ENCODE measurements at regions not wholly inside any gene's neighbourhood (a gene's known extent, or its start where the extent isn't known, plus 50 kb on each side); places are given as distances from the start of the nearest gene placed in this dataset.

DNA sequence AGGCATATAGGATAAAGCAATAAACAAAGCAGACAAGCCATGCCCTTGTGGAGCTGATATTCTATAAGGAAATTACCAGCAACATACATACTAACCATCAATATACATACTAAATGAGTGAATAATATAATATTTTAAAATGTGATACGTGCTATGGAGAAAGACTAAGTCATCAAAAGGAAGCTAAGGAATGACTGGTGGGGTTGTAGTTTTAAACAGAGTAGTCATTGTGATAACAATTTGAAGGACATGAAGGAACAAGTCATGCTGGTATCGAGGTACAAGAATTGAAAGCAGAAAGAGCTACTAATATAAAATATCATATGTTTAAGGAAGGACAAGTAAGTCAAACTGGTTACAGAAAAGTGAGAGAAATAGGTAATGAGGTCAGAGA is 894.9 kb upstream of the PCDH9 start:
- Histone ChIP-seq H4K20me1 (ENCODE audit: insufficient read depth, low read length) (no peaks in the 10 kb centered on the region), H3K27me3 (ENCODE audit: low read depth, low read length) (no peaks in the 10 kb centered on the region), H2AFZ (ENCODE audit: low read depth, low read length) (no peak overlapping the region), H3K36me3 (replicated peaks; ENCODE audit: low read depth, low read length) (no peaks in the 10 kb centered on the region), H3K27ac (ENCODE audit: low read length) (no peak overlapping the region), H3K4me3 (ENCODE audit: low read length) (no peak overlapping the region), H3K4me2 (ENCODE audit: low read length) (no peak overlapping the region), H3K4me1 (ENCODE audit: low read length) (no peaks in the 10 kb centered on the region), H3K79me2 (ENCODE audit: low read length) (no peaks in the 10 kb centered on the region), H3K9ac (ENCODE audit: low read length) (no peak overlapping the region), H3K9me3 (ENCODE audit: insufficient read depth, low read length) (no peaks in the 10 kb centered on the region)
- TF ChIP-seq, protein P1, sequence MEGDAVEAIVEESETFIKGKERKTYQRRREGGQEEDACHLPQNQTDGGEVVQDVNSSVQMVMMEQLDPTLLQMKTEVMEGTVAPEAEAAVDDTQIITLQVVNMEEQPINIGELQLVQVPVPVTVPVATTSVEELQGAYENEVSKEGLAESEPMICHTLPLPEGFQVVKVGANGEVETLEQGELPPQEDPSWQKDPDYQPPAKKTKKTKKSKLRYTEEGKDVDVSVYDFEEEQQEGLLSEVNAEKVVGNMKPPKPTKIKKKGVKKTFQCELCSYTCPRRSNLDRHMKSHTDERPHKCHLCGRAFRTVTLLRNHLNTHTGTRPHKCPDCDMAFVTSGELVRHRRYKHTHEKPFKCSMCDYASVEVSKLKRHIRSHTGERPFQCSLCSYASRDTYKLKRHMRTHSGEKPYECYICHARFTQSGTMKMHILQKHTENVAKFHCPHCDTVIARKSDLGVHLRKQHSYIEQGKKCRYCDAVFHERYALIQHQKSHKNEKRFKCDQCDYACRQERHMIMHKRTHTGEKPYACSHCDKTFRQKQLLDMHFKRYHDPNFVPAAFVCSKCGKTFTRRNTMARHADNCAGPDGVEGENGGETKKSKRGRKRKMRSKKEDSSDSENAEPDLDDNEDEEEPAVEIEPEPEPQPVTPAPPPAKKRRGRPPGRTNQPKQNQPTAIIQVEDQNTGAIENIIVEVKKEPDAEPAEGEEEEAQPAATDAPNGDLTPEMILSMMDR (IDR thresholded peaks at IDR 0.05; ENCODE audit: low read depth, low read length), result no peak
- no peak for TF ChIP-seq EZH2phosphoT487 (IDR thresholded peaks at IDR 0.05; ENCODE audit: low read depth)

DNA sequence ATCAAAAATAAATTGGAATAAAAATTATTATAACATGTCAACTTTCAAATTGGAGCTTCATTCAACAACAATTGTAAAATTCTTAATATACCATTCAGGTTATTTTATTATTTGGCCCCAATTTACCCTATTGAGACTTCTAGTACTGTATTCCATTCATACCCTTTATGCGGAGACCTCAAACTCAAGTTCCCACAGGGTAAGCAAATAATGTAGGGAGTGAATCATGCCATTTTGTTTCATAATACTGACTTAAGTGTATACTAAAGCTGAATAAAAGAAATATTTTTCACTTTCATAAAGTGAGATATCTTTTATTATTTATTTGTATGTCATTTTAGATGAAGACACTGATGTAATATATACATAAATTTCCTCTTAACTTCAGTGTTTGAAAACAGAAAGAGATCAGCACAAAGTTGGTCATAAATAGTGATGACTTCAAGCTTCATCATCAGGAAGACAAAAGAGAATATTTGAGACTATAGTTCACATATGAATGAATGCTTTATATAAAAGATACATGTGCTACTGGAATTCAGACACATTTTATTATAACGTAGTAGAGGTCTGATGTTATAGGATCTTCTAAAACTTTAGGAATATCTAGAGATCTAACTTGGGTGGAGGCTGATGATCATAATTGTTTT is 894.4 kb upstream of the PCDH9 start:
- TF ChIP-seq, protein P1 (IDR thresholded peaks at IDR 0.05; ENCODE audit: low read depth, low read length), result no peak
- no peak for TF ChIP-seq EZH2phosphoT487 (IDR thresholded peaks at IDR 0.05; ENCODE audit: low read depth)
- Histone ChIP-seq H3K27me3 (ENCODE audit: low read depth, low read length) (no peaks in the 10 kb centered on the region), H2AFZ (ENCODE audit: low read depth, low read length) (no peak overlapping the region)

DNA sequence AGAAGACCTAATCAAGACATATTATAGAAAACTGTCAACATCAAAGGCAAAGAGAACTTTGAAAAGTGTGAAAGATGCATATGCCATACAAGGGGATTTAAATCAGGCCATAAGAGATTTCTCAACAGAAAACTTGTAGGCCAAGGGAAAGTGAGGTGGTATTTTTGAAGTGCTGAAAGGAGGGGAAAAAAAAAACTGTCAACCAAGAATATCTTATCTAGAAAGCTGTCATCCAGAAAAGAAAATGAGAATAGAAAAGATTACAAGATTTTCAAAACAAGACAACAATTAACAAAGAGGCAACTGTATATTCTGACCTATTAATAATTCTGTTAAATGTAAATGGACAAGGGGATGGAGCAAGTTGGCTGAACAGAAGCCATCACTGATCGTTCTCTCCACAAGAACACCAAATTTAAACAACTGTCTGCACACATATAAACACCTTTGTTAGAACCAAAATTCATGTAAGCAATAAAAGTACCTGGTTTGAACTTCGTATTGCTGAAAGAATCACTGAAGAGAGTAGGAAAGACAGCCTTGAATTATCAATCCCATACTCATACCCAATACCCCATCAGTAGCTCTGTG is 880.1 kb upstream of the PCDH9 start:
- Histone ChIP-seq H3K27ac (ENCODE audit: low read length) (no peak overlapping the region), H3K79me2 (ENCODE audit: low read length) (no peaks in the 10 kb centered on the region), H2AFZ (ENCODE audit: low read depth, low read length) (no peak overlapping the region), H3K9me3 (ENCODE audit: insufficient read depth, low read length) (peaks cover 21% of the 10 kb centered on the region; the same call in 1 of the 2 replicates), H3K4me3 (ENCODE audit: low read length) (no peak overlapping the region), H3K4me1 (ENCODE audit: low read length) (no peaks in the 10 kb centered on the region), H4K20me1 (ENCODE audit: insufficient read depth, low read length) (no peaks in the 10 kb centered on the region), H3K27me3 (ENCODE audit: low read depth, low read length) (no peaks in the 10 kb centered on the region), H3K4me2 (ENCODE audit: low read length) (no peak overlapping the region), H3K9ac (ENCODE audit: low read length) (no peak overlapping the region), H3K36me3 (replicated peaks; ENCODE audit: low read depth, low read length) (no peaks in the 10 kb centered on the region)
- no peak for TF ChIP-seq EZH2phosphoT487 (IDR thresholded peaks at IDR 0.05; ENCODE audit: low read depth)
- TF ChIP-seq, protein P1 (IDR thresholded peaks at IDR 0.05; ENCODE audit: low read depth, low read length), result no peak

More for the DNA sequence above, 894.4 kb upstream of the PCDH9 start:
- no peaks in the 10 kb centered on the region for H3K4me1 ChIP-seq (ENCODE audit: low read length)
- no peaks in the 10 kb centered on the region for H3K9me3 ChIP-seq (ENCODE audit: insufficient read depth, low read length)
- no peaks in the 10 kb centered on the region for H4K20me1 ChIP-seq (ENCODE audit: insufficient read depth, low read length)
- H3K4me2 ChIP-seq (ENCODE audit: low read length), result no peak overlapping the region
- no peaks in the 10 kb centered on the region for H3K36me3 ChIP-seq (replicated peaks; ENCODE audit: low read depth, low read length)
- H3K9ac ChIP-seq (ENCODE audit: low read length), result no peak overlapping the region
- H3K79me2 ChIP-seq (ENCODE audit: low read length), result no peaks in the 10 kb centered on the region
- no peak overlapping the region for H3K27ac ChIP-seq (ENCODE audit: low read length)
- no peak overlapping the region for H3K4me3 ChIP-seq (ENCODE audit: low read length)

DNA sequence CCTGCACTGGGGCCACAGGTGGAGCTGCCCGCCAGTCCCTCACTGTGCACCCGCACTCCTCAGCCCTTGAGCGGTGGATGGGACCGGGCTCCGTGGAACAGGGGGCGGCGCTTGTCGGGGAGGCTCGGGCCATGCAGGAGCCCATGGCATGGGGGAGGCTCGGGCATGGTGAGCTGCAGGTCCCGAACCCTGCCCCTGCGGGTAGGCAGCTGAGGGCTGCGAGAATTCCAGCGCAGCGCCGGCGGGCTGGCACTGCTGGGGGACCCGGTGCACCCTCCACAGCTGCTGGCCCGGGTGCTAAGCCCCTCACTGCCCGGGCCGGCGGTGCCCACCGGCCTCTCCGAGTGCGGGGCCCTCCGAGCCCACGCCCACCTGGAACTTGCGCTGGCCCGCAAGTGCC is 877.5 kb upstream of the PCDH9 start:
- TF ChIP-seq, protein P1 (IDR thresholded peaks at IDR 0.05; ENCODE audit: low read depth, low read length), result no peak
- Histone ChIP-seq H3K4me2 (ENCODE audit: low read length) (no peak overlapping the region), H2AFZ (ENCODE audit: low read depth, low read length) (no peak overlapping the region), H3K36me3 (replicated peaks; ENCODE audit: low read depth, low read length) (no peaks in the 10 kb centered on the region), H3K4me3 (ENCODE audit: low read length) (no peak overlapping the region), H3K27me3 (ENCODE audit: low read depth, low read length) (no peaks in the 10 kb centered on the region), H3K79me2 (ENCODE audit: low read length) (no peaks in the 10 kb centered on the region), H3K9ac (ENCODE audit: low read length) (no peak overlapping the region), H3K9me3 (ENCODE audit: insufficient read depth, low read length) (peaks cover 21% of the 10 kb centered on the region; the same call in 1 of the 2 replicates), H3K27ac (ENCODE audit: low read length) (no peak overlapping the region), H3K4me1 (ENCODE audit: low read length) (no peaks in the 10 kb centered on the region), H4K20me1 (ENCODE audit: insufficient read depth, low read length) (no peaks in the 10 kb centered on the region)
